SK-N-SH treated with all-trans-retinoic acid at 6 μM for 48 hours (cell line): ENCODE measurements at regions not wholly inside any gene's neighbourhood (a gene's known extent, or its start where the extent isn't known, plus 50 kb on each side); places are given as distances from the start of the nearest gene placed in this dataset.
"Not testable (repeated sequence)": the region's sequence is repeated elsewhere in the genome, so short reads cannot be mapped to it uniquely, and the experiment has no call there.

Experiments used
- ATAC-seq: fragments of 200-7000 bp; cut with Tn5 transposase; 3 replicates; pipeline ENCODE4 v1.9.1; 2020; ENCODE audit warnings: mild to moderate bottlenecking, moderate library complexity
- ARNTL ChIP-seq: fragments of 450-650 bp; formaldehyde crosslinking; IDR thresholded peaks from 2 replicates; pipeline ENCODE4 v1.5.0; 2020; ENCODE audit warnings: low read depth, mild to moderate bottlenecking, moderate library complexity, borderline replicate concordance
- BACH2 ChIP-seq: fragments of 250-450 bp; sonication (Bioruptor Pico); IDR thresholded peaks from 2 replicates; pipeline ENCODE4 v1.9.0; 2021; ENCODE audit warnings: mild to moderate bottlenecking, borderline replicate concordance
- CSDC2 ChIP-seq: fragments of 250-450 bp; sonication (Bioruptor Pico); IDR thresholded peaks from 2 replicates; pipeline ENCODE4 v1.5.0; 2020; ENCODE audit warnings: mild to moderate bottlenecking, moderate library complexity
- ESRRG ChIP-seq: fragments of 250-450 bp; sonication (Bioruptor Pico); IDR thresholded peaks from 2 replicates; pipeline ENCODE4 v1.6.1; 2021; ENCODE audit warnings: mild to moderate bottlenecking
- GLIS3 ChIP-seq: fragments of 250-450 bp; sonication (Bioruptor Pico); IDR thresholded peaks from 2 replicates; pipeline ENCODE4 v1.5.0; 2020; ENCODE audit warnings: mild to moderate bottlenecking, moderate library complexity
- ISL1 ChIP-seq: fragments of 250-450 bp; sonication (Bioruptor Pico); IDR thresholded peaks from 2 replicates; pipeline ENCODE4 v2.1.2; 2022; ENCODE audit warnings: mild to moderate bottlenecking, moderate library complexity
- OSR1 ChIP-seq: fragments of 250-450 bp; sonication (Bioruptor Pico); IDR thresholded peaks from 2 replicates; pipeline ENCODE4 v1.8.0; 2022; ENCODE audit warnings: moderate library complexity, mild to moderate bottlenecking, inconsistent platforms
- RARB ChIP-seq: fragments of 250-450 bp; sonication (Bioruptor Pico); IDR thresholded peaks from 2 replicates; pipeline ENCODE4 v1.8.0; 2021; ENCODE audit warnings: mild to moderate bottlenecking, moderate library complexity
- SNAI2 ChIP-seq: fragments of 250-450 bp; sonication (Bioruptor Pico); IDR thresholded peaks from 2 replicates; pipeline ENCODE4 v1.5.0; 2020; ENCODE audit warnings: mild to moderate bottlenecking, moderate library complexity
- TCF4 ChIP-seq: fragments of 250-450 bp; sonication (Bioruptor Pico); IDR thresholded peaks from 2 replicates; pipeline ENCODE4 v1.8.0; 2021; ENCODE audit warnings: mild to moderate bottlenecking, moderate library complexity, borderline replicate concordance
- TOX ChIP-seq: fragments of 250-450 bp; sonication (Bioruptor Pico); IDR thresholded peaks from 2 replicates; pipeline ENCODE4 v1.8.0; 2021; ENCODE audit warnings: mild to moderate bottlenecking, moderate library complexity, borderline replicate concordance
- ZC3H10 ChIP-seq: fragments of 250-450 bp; sonication (Bioruptor Pico); IDR thresholded peaks from 2 replicates; pipeline ENCODE4 v1.5.1; 2021; ENCODE audit warnings: mild to moderate bottlenecking, moderate library complexity
- ZFP3 ChIP-seq: fragments of 250-450 bp; sonication (Bioruptor Pico); IDR thresholded peaks from 2 replicates; pipeline ENCODE4 v1.5.0; 2020; ENCODE audit warnings: mild to moderate bottlenecking, moderate library complexity
- ZFP30 ChIP-seq: fragments of 450-650 bp; formaldehyde crosslinking; IDR thresholded peaks from 2 replicates; pipeline ENCODE4 v1.5.0; 2022; ENCODE audit warnings: mild to moderate bottlenecking, moderate library complexity
- ZNF565 ChIP-seq: fragments of 450-650 bp; formaldehyde crosslinking; conservative IDR thresholded peaks from 2 replicates; pipeline ENCODE4 v1.5.0; 2020; ENCODE audit warnings: low read depth, mild to moderate bottlenecking, moderate library complexity
- ZNF70 ChIP-seq: fragments of 450-650 bp; formaldehyde crosslinking; IDR thresholded peaks from 2 replicates; pipeline ENCODE4 v1.5.0; 2020; ENCODE audit warnings: mild to moderate bottlenecking, moderate library complexity
- ZNF8 ChIP-seq: fragments of 450-650 bp; formaldehyde crosslinking; IDR thresholded peaks from 2 replicates; pipeline ENCODE4 v1.5.0; 2020; ENCODE audit warnings: mild to moderate bottlenecking, moderate library complexity
- TF ChIP-seq, protein P1 (sequence below): fragments of 250-450 bp; sonication (Bioruptor Pico); IDR thresholded peaks from 2 replicates; pipeline ENCODE4 v1.8.0; 2021; ENCODE audit warnings: low read depth, mild to moderate bottlenecking, moderate library complexity, borderline replicate concordance
- TF ChIP-seq, protein P2 (sequence below): fragments of 250-450 bp; sonication (Bioruptor Pico); IDR thresholded peaks from 2 replicates; pipeline ENCODE4 v1.5.1; 2021; ENCODE audit warnings: mild to moderate bottlenecking, moderate library complexity
- TF ChIP-seq, protein P3 (sequence below): fragments of 250-450 bp; sonication (Bioruptor Pico); IDR thresholded peaks from 2 replicates; pipeline ENCODE4 v1.5.1; 2020; ENCODE audit warnings: low read depth, mild to moderate bottlenecking, moderate library complexity
- TF ChIP-seq, protein P4 (sequence below): fragments of 250-450 bp; sonication (Bioruptor Pico); IDR thresholded peaks from 2 replicates; pipeline ENCODE4 v1.5.0; 2020; ENCODE audit warnings: mild to moderate bottlenecking, moderate library complexity
- TF ChIP-seq, protein P5 (sequence below): fragments of 250-450 bp; sonication (Bioruptor Pico); IDR thresholded peaks from 2 replicates; pipeline ENCODE4 v1.8.0; 2020; ENCODE audit warnings: mild to moderate bottlenecking, moderate library complexity, borderline replicate concordance

DNA sequence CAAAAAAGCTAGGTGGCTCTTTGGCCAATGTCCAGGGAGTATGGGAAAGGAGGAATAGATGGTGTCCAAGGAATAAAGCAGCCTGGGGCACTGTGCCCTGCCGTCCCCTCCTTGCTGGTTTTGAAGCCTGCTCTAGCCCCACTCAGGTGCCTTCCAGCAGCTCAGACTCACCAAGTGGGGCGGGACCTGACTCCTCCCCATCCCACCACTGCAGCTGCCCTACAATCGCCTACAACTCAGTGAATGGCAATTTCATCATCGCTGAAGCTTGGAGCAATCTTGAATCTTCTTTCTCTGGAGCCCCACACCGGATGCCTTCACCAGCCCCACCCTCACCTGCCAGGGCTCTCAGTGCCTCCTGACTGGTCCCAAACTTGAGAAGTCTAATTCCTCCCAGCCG is 56.4 kb upstream of the NXT1 start:
- ATAC-seq, result no peak
- TF ChIP-seq SNAI2 (CRISPR knock-in tag) (no peak), RARB (CRISPR knock-in tag) (no peak), ZNF70 (no peak), ZFP3 (no peak), ZNF565 (CRISPR knock-in tag) (no peak), ZFP30 (CRISPR knock-in tag) (no peak), ARNTL (CRISPR knock-in tag) (no peak), GLIS3 (CRISPR knock-in tag) (no peak), TCF4 (CRISPR knock-in tag) (no peak), ESRRG (CRISPR knock-in tag) (no peak), OSR1 (CRISPR knock-in tag) (no peak), ISL1 (no peak)
- TF ChIP-seq, protein P1, sequence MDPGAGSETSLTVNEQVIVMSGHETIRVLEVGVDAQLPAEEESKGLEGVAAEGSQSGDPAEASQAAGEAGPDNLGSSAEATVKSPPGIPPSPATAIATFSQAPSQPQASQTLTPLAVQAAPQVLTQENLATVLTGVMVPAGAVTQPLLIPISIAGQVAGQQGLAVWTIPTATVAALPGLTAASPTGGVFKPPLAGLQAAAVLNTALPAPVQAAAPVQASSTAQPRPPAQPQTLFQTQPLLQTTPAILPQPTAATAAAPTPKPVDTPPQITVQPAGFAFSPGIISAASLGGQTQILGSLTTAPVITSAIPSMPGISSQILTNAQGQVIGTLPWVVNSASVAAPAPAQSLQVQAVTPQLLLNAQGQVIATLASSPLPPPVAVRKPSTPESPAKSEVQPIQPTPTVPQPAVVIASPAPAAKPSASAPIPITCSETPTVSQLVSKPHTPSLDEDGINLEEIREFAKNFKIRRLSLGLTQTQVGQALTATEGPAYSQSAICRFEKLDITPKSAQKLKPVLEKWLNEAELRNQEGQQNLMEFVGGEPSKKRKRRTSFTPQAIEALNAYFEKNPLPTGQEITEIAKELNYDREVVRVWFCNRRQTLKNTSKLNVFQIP (CRISPR knock-in tag), result no peak
- TF ChIP-seq, protein P2, sequence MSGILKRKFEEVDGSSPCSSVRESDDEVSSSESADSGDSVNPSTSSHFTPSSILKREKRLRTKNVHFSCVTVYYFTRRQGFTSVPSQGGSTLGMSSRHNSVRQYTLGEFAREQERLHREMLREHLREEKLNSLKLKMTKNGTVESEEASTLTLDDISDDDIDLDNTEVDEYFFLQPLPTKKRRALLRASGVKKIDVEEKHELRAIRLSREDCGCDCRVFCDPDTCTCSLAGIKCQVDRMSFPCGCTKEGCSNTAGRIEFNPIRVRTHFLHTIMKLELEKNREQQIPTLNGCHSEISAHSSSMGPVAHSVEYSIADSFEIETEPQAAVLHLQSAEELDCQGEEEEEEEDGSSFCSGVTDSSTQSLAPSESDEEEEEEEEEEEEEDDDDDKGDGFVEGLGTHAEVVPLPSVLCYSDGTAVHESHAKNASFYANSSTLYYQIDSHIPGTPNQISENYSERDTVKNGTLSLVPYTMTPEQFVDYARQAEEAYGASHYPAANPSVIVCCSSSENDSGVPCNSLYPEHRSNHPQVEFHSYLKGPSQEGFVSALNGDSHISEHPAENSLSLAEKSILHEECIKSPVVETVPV (CRISPR knock-in tag), result no peak
- TF ChIP-seq, protein P3, sequence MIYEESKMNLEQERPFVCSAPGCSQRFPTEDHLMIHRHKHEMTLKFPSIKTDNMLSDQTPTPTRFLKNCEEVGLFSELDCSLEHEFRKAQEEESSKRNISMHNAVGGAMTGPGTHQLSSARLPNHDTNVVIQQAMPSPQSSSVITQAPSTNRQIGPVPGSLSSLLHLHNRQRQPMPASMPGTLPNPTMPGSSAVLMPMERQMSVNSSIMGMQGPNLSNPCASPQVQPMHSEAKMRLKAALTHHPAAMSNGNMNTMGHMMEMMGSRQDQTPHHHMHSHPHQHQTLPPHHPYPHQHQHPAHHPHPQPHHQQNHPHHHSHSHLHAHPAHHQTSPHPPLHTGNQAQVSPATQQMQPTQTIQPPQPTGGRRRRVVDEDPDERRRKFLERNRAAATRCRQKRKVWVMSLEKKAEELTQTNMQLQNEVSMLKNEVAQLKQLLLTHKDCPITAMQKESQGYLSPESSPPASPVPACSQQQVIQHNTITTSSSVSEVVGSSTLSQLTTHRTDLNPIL, result no peak
- TF ChIP-seq, protein P4, sequence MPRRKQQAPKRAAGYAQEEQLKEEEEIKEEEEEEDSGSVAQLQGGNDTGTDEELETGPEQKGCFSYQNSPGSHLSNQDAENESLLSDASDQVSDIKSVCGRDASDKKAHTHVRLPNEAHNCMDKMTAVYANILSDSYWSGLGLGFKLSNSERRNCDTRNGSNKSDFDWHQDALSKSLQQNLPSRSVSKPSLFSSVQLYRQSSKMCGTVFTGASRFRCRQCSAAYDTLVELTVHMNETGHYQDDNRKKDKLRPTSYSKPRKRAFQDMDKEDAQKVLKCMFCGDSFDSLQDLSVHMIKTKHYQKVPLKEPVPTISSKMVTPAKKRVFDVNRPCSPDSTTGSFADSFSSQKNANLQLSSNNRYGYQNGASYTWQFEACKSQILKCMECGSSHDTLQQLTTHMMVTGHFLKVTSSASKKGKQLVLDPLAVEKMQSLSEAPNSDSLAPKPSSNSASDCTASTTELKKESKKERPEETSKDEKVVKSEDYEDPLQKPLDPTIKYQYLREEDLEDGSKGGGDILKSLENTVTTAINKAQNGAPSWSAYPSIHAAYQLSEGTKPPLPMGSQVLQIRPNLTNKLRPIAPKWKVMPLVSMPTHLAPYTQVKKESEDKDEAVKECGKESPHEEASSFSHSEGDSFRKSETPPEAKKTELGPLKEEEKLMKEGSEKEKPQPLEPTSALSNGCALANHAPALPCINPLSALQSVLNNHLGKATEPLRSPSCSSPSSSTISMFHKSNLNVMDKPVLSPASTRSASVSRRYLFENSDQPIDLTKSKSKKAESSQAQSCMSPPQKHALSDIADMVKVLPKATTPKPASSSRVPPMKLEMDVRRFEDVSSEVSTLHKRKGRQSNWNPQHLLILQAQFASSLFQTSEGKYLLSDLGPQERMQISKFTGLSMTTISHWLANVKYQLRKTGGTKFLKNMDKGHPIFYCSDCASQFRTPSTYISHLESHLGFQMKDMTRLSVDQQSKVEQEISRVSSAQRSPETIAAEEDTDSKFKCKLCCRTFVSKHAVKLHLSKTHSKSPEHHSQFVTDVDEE (CRISPR knock-in tag), result no peak
- TF ChIP-seq, protein P5, sequence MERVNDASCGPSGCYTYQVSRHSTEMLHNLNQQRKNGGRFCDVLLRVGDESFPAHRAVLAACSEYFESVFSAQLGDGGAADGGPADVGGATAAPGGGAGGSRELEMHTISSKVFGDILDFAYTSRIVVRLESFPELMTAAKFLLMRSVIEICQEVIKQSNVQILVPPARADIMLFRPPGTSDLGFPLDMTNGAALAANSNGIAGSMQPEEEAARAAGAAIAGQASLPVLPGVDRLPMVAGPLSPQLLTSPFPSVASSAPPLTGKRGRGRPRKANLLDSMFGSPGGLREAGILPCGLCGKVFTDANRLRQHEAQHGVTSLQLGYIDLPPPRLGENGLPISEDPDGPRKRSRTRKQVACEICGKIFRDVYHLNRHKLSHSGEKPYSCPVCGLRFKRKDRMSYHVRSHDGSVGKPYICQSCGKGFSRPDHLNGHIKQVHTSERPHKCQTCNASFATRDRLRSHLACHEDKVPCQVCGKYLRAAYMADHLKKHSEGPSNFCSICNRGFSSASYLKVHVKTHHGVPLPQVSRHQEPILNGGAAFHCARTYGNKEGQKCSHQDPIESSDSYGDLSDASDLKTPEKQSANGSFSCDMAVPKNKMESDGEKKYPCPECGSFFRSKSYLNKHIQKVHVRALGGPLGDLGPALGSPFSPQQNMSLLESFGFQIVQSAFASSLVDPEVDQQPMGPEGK (CRISPR knock-in tag), result no peak

DNA sequence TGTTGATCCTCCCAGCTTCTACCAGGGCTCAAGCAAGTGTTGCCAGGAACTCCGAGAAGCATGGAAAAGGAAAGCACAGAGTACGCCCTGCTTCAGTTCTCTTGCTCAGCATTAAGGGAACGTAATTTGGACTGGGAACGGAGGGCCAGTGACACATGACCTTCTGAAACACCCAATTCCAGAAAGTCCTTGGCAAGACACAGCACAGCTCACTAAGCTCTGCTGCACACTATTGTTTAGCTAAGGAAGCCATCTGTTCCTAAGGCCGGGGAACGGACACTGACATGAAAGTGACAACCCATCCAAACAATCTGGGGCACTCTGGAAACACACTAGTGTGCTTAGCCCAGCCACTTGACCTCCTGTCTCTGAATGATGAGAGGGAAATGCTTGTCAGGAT is 56.9 kb upstream of the NXT1 start:
- ATAC-seq, result no peak
- TF ChIP-seq ZFP30 (CRISPR knock-in tag) (no peak), TOX (CRISPR knock-in tag) (no peak), RARB (CRISPR knock-in tag) (no peak), ZNF8 (CRISPR knock-in tag) (no peak), BACH2 (no peak), ZC3H10 (CRISPR knock-in tag) (no peak), ESRRG (CRISPR knock-in tag) (no peak), ZNF70 (no peak), CSDC2 (CRISPR knock-in tag) (no peak), SNAI2 (CRISPR knock-in tag) (no peak), ARNTL (CRISPR knock-in tag) (no peak), ZFP3 (no peak), OSR1 (CRISPR knock-in tag) (no peak)
- TF ChIP-seq, protein P4 (CRISPR knock-in tag), result no peak

DNA sequence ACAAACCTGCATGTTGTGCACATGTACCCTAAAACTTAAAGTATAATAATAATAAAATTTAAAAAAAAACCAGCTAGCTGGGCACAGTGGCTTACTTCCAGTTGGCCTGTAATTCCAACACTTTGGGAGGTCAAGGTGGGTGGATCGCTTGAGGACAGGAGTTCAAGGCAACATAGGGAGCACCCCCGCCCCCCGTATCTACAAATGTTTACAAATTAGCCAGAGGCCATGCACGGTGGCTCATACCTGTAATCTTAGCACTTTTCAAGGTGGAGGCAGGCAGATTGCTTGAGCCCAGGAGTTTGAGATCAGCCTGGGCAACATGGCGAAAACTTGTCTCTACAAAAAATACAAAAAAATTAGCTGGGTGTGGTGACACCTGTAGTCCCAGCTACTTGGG is 58.3 kb upstream of the NXT1 start:
- not testable (repeated sequence) for ATAC-seq
